Activated B cell treated with CpG ODN at 0.5 μM for 24 hours (primary cell): ENCODE measurements at regions not wholly inside any gene's neighbourhood (a gene's known extent, or its start where the extent isn't known, plus 50 kb on each side); places are given as distances from the start of the nearest gene placed in this dataset.

Source experiments
- ATAC-seq: fragments of 200-7000 bp; cut with Tn5 transposase; one replicate; pipeline ENCODE4 v1.10.0; 2021; ENCODE audit warnings: low read depth, mild to moderate bottlenecking, moderate library complexity
- CTCF ChIA-PET: fragments of 350-600 bp; sonication (Branson Sonifier 250); formaldehyde crosslinking; loops from one replicate; lab custom pipeline; 2021; ENCODE audit warnings: antibody characterized with exemption; lab: Charles Lee
- POLR2A ChIA-PET: fragments of 350-600 bp; sonication (Branson Sonifier 250); formaldehyde crosslinking; loops from one replicate; lab custom pipeline; 2021; ENCODE audit warnings: antibody characterized with exemption; lab: Charles Lee
- DNase-seq: peaks from one replicate; pipeline ENCODE4 v3.0.0; 2022
- H3K27ac Mint-ChIP-seq: one replicate; pipeline ENCODE4 v1.8.0; 2020; ENCODE audit warnings: mixed read lengths
- H3K27me3 Mint-ChIP-seq: one replicate; pipeline ENCODE4 v1.8.0; 2021; ENCODE audit warnings: mixed read lengths
- H3K36me3 Mint-ChIP-seq: one replicate; pipeline ENCODE4 v1.8.0; 2021; ENCODE audit warnings: low read depth, mixed read lengths
- H3K4me1 Mint-ChIP-seq: one replicate; pipeline ENCODE4 v1.8.0; 2021; ENCODE audit warnings: mixed read lengths
- H3K4me3 Mint-ChIP-seq: one replicate; pipeline ENCODE4 v1.8.0; 2020; ENCODE audit warnings: mild to moderate bottlenecking, mixed read lengths
- H3K9me3 Mint-ChIP-seq: one replicate; pipeline ENCODE4 v1.8.0; 2020; ENCODE audit warnings: mixed read lengths
- intact Hi-C: fragments of 100-400 bp; cut with micrococcal nuclease; formaldehyde crosslinking; loops from one replicate; pipeline ENCODE4 v1.15.1; 2024
- TF ChIP-seq, protein P1 (sequence below): fragments of 200-600 bp; IDR thresholded peaks from one replicate; pipeline ENCODE4 v1.8.0; 2022; ENCODE audit warnings: antibody characterized with exemption, mild to moderate bottlenecking

DNA sequence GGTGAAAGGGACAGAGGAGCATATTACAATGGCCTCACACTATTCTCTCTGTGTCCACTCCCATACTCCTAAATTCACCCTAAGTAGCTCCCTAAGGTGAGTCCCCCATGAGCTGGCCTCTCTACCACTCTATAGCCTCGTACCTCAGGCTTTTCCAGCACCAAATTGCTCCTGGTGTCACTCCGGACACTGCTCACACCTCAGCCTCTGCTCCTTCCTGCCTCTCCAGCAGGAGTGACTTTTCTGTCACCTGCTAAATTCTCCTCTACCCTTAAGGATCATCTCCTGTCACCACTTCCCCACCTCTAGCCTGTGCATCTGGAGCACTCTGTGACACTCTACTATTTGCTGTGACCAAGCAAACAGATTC is 65.8 kb upstream of the CAMK1G start:
- no peak overlapping the region for H3K27ac Mint-ChIP-seq
- no peaks in the 10 kb centered on the region for H3K4me1 Mint-ChIP-seq
- no peak overlapping the region for H3K4me3 Mint-ChIP-seq
- H3K27me3 Mint-ChIP-seq: peaks cover 12% of the 10 kb centered on the region
- ChIA-PET CTCF (no interaction called here), POLR2A (no interaction called here)
- TF ChIP-seq, protein P1, sequence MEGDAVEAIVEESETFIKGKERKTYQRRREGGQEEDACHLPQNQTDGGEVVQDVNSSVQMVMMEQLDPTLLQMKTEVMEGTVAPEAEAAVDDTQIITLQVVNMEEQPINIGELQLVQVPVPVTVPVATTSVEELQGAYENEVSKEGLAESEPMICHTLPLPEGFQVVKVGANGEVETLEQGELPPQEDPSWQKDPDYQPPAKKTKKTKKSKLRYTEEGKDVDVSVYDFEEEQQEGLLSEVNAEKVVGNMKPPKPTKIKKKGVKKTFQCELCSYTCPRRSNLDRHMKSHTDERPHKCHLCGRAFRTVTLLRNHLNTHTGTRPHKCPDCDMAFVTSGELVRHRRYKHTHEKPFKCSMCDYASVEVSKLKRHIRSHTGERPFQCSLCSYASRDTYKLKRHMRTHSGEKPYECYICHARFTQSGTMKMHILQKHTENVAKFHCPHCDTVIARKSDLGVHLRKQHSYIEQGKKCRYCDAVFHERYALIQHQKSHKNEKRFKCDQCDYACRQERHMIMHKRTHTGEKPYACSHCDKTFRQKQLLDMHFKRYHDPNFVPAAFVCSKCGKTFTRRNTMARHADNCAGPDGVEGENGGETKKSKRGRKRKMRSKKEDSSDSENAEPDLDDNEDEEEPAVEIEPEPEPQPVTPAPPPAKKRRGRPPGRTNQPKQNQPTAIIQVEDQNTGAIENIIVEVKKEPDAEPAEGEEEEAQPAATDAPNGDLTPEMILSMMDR: no peak
- ATAC-seq (no peak), DNase-seq (no peak)
- intact Hi-C loops: no loop called here
- H3K36me3 Mint-ChIP-seq: no peaks in the 10 kb centered on the region
- no peaks in the 10 kb centered on the region for H3K9me3 Mint-ChIP-seq

DNA sequence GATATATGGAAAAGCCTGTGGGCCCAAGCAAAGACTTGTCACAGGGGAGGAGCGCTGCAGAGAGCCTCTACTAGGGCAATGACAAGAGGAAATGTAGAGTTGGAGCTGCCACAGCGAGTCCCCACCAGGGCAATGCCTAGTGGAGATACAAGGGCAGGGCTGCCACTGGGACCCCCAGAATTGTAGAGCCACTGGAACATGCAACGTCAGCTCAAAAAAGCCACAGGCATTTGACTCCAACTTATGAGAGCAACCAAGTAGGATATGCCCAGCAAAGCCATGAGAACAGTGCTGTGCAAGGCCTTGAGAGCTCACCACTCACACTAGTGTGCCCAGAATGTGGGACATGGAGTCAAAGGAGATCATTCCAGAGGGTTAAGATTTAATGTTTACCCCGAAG is 63.7 kb upstream of the CAMK1G start:
- Mint-ChIP-seq H3K27me3 (peaks cover 8% of the 10 kb centered on the region), H3K9me3 (no peaks in the 10 kb centered on the region), H3K36me3 (no peaks in the 10 kb centered on the region), H3K27ac (no peak overlapping the region), H3K4me3 (no peak overlapping the region), H3K4me1 (no peaks in the 10 kb centered on the region)
- intact Hi-C loops: no loop called here
- DNase-seq: no peak
- TF ChIP-seq, protein P1: no peak
- ATAC-seq: no peak
- CTCF ChIA-PET: no interaction called here
- POLR2A ChIA-PET: no interaction called here

- no peak for DNase-seq
- H3K9me3 Mint-ChIP-seq: no peaks in the 10 kb centered on the region
- intact Hi-C loops: no loop called here
- H3K27me3 Mint-ChIP-seq: peaks cover 11% of the 10 kb centered on the region
- ChIA-PET CTCF (no interaction called here), POLR2A (no interaction called here)
- ATAC-seq: no peak
- no peak overlapping the region for H3K4me3 Mint-ChIP-seq
- no peaks in the 10 kb centered on the region for H3K36me3 Mint-ChIP-seq
- TF ChIP-seq, protein P1: no peak
- no peak overlapping the region for H3K27ac Mint-ChIP-seq
- no peaks in the 10 kb centered on the region for H3K4me1 Mint-ChIP-seq
Observed at GRCh38 chr1:209522826-209523225, 60.7 kb upstream of the CAMK1G start.

DNA sequence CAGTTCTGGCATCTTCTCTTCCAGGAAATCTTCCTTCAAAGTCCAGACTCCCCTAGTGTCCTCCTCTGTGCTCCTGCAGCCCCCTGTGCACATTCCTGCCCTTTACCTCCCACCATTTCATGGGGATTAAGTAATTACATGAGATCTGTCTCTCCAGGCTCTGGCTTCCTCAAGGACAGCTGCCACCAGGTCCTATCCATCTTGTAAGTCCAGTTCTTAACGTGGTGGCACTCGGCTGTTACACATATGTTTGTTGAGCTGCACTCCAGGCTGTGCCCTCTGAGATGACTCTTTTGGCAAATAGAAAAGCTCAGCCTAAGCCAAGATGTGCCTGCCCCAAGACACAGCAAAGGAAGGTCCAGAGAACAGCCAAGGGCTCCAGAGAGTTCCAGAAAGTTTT is 57.4 kb upstream of the CAMK1G start:
- intact Hi-C loops: no loop called here
- no peak overlapping the region for H3K4me3 Mint-ChIP-seq
- ChIA-PET POLR2A (no interaction called here), CTCF (no interaction called here)
- TF ChIP-seq, protein P1: no peak
- no peak overlapping the region for H3K27ac Mint-ChIP-seq
- H3K9me3 Mint-ChIP-seq: no peaks in the 10 kb centered on the region
- no peaks in the 10 kb centered on the region for H3K4me1 Mint-ChIP-seq
- DNase-seq (no peak), ATAC-seq (no peak)
- no peaks in the 10 kb centered on the region for H3K36me3 Mint-ChIP-seq
- peaks cover 9% of the 10 kb centered on the region for H3K27me3 Mint-ChIP-seq

DNA sequence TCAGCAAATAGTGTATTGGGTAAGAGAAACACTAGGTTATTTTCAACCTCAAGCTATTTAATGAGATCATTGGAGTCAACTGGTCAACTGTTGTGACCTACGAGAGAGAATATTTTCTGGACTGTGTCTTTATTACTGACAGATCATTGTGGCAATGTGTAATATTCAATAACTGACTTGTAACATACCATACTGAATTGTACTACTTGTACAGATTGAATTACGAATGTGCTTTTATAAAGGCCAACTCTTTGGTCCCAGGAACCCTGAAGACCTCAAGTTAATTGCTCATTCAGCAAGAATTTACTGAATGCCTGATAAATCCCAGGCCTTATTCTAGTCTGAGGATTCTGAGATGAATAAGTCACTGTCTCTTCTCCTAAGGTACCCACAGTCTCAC is 56.1 kb upstream of the CAMK1G start:
- TF ChIP-seq, protein P1: no peak
- peaks cover 9% of the 10 kb centered on the region for H3K27me3 Mint-ChIP-seq
- POLR2A ChIA-PET: no interaction called here
- no peaks in the 10 kb centered on the region for H3K9me3 Mint-ChIP-seq
- no peaks in the 10 kb centered on the region for H3K4me1 Mint-ChIP-seq
- no peak for DNase-seq
- no peak for ATAC-seq
- intact Hi-C loops: no loop called here
- no peaks in the 10 kb centered on the region for H3K36me3 Mint-ChIP-seq
- H3K4me3 Mint-ChIP-seq: no peak overlapping the region
- no peak overlapping the region for H3K27ac Mint-ChIP-seq
- CTCF ChIA-PET: no interaction called here
